ENCODE measurements at regions not wholly inside any gene's neighbourhood (a gene's known extent, or its start where the extent isn't known, plus 50 kb on each side); places are given as distances from the start of the nearest gene placed in this dataset.

GRCh38 chr4:159434871-159435241 is 332.0 kb downstream of the RAPGEF2 start:
- TF ChIP-seq POLR2A (IDR thresholded peaks at IDR 0.05; ENCODE audit: low read length): no peak
- no peak for TF ChIP-seq GATA1 (IDR thresholded peaks at IDR 0.05; ENCODE audit: low read depth, low read length)

Measured in erythroblast (primary cell).